Left renal pelvis (tissue), 4 donors: ENCODE measurements at regions not wholly inside any gene's neighbourhood (a gene's known extent, or its start where the extent isn't known, plus 50 kb on each side); places are given as distances from the start of the nearest gene placed in this dataset.

ENCODE experiments used
- DNase-seq, 4 donors: peaks; one replicate each; pipeline ENCODE4 v3.0.0-alpha.2; 2013; ENCODE audit warnings: low read depth in 4 of 4, low spot score in 3 of 4

GRCh38 chr2:238632181-238633060 is 205.7 kb downstream of the ASB1 start:
- DNase-seq: no peak

GRCh38 chr2:238633426-238634328 is 206.9 kb downstream of the ASB1 start:
- DNase-seq: no peak

GRCh38 chr2:238634701-238635357 is 208.1 kb downstream of the ASB1 start:
- DNase-seq: no peak

- DNase-seq: no peak
Observed at GRCh38 chr2:238635647-238636051, 208.9 kb downstream of the ASB1 start.

GRCh38 chr2:238636269-238637073 is 209.7 kb downstream of the ASB1 start:
- no peak for DNase-seq

GRCh38 chr2:238638100-238638981 is 209.5 kb upstream of the TWIST2 start:
- DNase-seq: no peak

GRCh38 chr2:238638982-238639628 is 208.8 kb upstream of the TWIST2 start:
- DNase-seq: no peak

GRCh38 chr2:238640486-238640885 is 207.4 kb upstream of the TWIST2 start:
- DNase-seq: no peak

GRCh38 chr2:238642973-238643372 is 204.9 kb upstream of the TWIST2 start:
- no peak for DNase-seq

GRCh38 chr2:238643400-238643907 is 204.4 kb upstream of the TWIST2 start:
- no peak for DNase-seq

- no peak for DNase-seq
Observed at GRCh38 chr2:238644095-238645081, 203.5 kb upstream of the TWIST2 start.

- DNase-seq: no peak
Observed at GRCh38 chr2:238645095-238645494, 202.8 kb upstream of the TWIST2 start.

- no peak for DNase-seq
Observed at GRCh38 chr2:238645716-238646115, 202.2 kb upstream of the TWIST2 start.

GRCh38 chr2:238646281-238646680 is 201.6 kb upstream of the TWIST2 start:
- DNase-seq: no peak

- DNase-seq: no peak
Observed at GRCh38 chr2:238646803-238647202, 201.1 kb upstream of the TWIST2 start.

- DNase-seq: no peak
Observed at GRCh38 chr2:238649123-238649522, 198.8 kb upstream of the TWIST2 start.

GRCh38 chr2:238649936-238650518 is 197.9 kb upstream of the TWIST2 start:
- DNase-seq: no peak
